ENCODE measurements at regions not wholly inside any gene's neighbourhood (a gene's known extent, or its start where the extent isn't known, plus 50 kb on each side); places are given as distances from the start of the nearest gene placed in this dataset.

DNA sequence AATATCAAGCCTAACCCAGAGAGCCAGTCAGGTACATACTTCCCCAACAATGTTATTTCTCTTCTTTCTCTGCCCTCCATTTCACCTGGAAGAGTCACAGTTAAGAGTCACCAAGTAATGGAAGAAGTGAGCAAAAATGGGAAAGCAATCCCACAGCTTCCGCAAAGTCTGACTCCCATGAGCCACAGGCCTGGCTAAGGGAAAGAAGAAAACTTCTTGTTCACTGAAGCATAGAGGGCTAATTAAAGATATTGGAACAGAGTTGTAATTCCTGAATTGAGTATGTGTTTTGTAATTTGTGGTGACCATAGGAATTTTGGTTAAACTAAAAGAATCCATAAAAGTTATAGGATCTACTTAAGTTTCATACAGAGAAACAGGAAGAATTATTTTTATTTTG lies 830.9 kb upstream of the PCDH20 start:
- no peak for TF ChIP-seq CTCF (IDR thresholded peaks at IDR 0.05)
- no peak for TF ChIP-seq POLR2AphosphoS5 (IDR thresholded peaks at IDR 0.05)
- TF ChIP-seq POLR2A (IDR thresholded peaks at IDR 0.05): no peak

Data from suprapubic skin (tissue), 4 donors.